H54 (cell line): ENCODE measurements at regions not wholly inside any gene's neighbourhood (a gene's known extent, or its start where the extent isn't known, plus 50 kb on each side); places are given as distances from the start of the nearest gene placed in this dataset.
A peak's percentile ranks its signal among the peaks of the same experiment; 100 is the strongest.
"Not testable (repeated sequence)": the region's sequence is repeated elsewhere in the genome, so short reads cannot be mapped to it uniquely, and the experiment has no call there.

ENCODE experiments used
- DNase-seq: peaks from one replicate; pipeline ENCODE4 v3.0.0; 2011; ENCODE audit warnings: low spot score, mixed read lengths; ENCODE audit not compliant: insufficient read length
- FAIRE-seq: peaks from 3 replicates; lab custom pipeline; 2011; peaks lifted over from hg19 to GRCh38; lab: Jason Lieb, UNC
- POLR2A ChIP-seq: IDR thresholded peaks from 2 replicates; pipeline ENCODE4 v1.6.1; 2011; ENCODE audit warnings: low read depth, mild to moderate bottlenecking, low read length

DNA sequence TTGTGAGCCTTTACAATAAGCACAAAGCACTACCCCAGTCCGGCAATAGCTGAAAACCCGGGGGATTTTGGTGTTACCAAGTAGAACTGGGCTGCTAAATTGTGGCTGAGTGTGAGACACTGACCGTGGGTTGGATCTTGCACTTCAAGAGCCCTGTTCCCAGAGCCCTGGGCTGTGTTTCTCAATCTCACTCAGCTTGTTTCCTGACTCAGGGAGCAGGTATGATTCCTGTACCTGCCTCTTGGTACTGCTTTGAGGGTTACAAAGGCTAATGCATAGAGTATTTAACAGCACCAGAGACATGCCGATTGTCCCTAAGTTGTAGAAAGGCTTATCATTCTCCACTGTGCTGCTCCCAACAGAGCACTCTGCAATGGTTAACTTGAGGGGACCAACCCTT is 134.6 kb downstream of the TEX36 start:
- TF ChIP-seq POLR2A: no peak
- no peak for FAIRE-seq

DNA sequence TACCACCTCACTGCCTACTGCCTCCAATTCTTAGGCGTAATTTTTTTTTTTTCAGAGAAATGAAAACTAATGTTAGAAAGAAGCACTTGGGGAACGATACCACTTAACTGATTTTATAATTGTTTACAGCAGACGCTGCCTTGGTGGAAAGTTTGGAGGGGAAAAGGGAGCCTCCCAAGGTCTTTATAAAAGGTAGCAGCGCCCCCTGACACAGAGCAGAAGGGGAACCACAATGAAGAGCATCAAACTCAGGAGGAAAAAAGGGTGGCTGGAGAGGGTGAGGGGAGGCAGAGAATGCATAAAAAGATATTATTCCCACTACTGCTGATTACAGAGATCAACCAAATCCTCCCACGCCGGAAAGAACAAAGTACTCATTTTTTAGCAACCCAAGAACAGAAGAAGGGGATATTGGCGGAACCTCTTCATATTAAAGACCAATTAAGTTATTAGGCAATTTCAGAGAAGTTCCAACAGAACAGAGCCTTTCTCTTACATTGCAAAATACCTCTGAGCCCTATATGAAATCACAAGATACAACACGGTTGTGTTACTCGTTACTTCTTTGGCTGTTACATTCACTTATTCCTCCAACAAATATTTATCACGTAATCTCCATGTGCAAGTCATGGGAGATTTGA is 135.8 kb downstream of the TEX36 start:
- DNase-seq: no peak
- no peak for TF ChIP-seq POLR2A
- no peak for FAIRE-seq

More for the DNA sequence above, 134.6 kb downstream of the TEX36 start:
- no peak for DNase-seq

DNA sequence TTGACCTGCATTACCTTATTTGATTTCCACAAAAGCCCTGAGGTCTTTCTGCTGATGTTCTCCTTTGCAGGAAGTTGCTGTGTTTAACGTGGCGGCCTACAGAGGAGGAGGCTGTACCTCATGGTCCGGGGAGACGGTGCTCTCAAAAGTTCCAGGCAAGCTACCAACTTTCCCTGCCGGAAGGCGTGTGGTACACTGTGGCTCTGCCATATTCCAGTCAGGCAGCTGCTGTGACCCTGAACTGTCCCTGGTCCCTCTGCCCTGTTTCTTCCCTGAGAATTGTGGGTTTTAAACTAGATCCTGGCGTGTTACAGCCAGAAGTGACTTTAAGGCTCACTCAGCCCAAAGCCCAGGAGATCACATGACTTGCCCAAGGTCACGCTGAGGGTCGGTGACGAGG is 139.2 kb downstream of the TEX36 start:
- no peak for TF ChIP-seq POLR2A
- FAIRE-seq: no peak
- DNase-seq: no peak

- DNase-seq (no peak), FAIRE-seq (no peak)
Observed at GRCh38 chr10:125538947-125539731, 143.8 kb downstream of the TEX36 start.

GRCh38 chr10:125536236-125536635 is 146.7 kb downstream of the TEX36 start:
- TF ChIP-seq POLR2A: no peak

More at GRCh38 chr10:125538947-125539731, 143.8 kb downstream of the TEX36 start:
- no peak for TF ChIP-seq POLR2A

DNA sequence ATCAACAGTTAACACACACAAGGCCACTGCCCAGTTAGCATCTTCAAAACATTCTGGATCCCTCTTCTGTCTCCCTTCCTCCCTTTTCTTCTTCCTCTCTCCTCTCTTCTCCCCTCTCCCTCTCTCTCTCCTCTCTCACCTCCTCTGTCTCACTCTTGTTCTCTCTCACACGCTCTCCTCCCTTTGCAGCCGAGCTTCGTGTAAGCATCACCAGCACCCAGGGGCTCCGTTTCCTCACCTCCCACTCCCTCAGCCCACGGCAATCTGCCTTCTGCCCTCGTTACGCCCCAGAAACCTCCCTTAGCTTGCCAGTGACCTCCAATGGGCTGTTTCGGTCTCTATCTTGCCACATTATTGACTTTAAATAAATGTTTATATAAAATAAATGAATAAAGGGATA is 147.4 kb downstream of the TEX36 start:
- TF ChIP-seq POLR2A: no peak

More at GRCh38 chr10:125536236-125536635, 146.7 kb downstream of the TEX36 start:
- DNase-seq (no peak), FAIRE-seq (no peak)

GRCh38 chr10:125534515-125534914 is 148.4 kb downstream of the TEX36 start:
- TF ChIP-seq POLR2A: no peak
- FAIRE-seq: no peak
- no peak for DNase-seq

More for the DNA sequence above, 147.4 kb downstream of the TEX36 start:
- no peak for FAIRE-seq
- no peak for DNase-seq

DNA sequence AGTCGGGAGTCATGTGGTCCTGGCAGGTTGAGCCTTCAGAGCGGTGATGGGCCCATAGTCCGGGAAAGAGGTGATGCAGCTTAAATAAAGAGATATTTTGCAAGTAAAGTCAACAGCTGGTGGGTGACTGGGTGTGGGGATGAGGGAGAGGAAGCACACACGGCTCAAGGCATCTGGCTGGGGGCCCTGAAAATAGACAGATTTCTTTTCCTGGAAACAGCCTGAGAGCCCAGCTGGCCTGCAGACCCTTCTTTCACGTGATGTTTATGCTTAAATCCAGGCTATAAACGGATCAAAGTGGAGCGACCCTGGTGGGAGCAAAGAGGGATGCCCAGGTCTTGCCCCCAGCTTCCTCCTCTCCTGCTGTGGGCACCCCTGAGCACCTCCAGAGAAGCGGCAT is 149.1 kb downstream of the TEX36 start:
- DNase-seq (no peak), FAIRE-seq (no peak)
- no peak for TF ChIP-seq POLR2A

DNA sequence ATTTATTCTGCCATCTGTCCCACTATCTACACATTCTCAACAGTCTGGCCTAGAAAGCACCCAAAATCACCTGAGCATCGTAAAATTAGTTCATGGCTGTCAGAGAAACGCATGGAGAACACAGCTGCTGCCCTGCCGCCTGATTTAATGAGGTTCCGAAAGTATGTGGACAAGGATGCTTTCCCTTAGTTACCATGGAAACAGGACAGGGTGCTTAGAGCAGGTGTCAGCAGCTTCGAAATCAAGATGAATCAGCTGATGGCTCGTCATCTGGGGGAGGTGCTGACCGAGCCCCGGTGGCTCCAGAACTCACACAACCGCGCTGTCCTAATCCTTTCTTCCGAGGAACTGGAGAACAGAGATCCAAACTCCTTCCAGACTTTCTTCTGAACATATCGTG is 151.5 kb downstream of the TEX36 start:
- FAIRE-seq (no peak), DNase-seq (no peak)
- TF ChIP-seq POLR2A: no peak

DNA sequence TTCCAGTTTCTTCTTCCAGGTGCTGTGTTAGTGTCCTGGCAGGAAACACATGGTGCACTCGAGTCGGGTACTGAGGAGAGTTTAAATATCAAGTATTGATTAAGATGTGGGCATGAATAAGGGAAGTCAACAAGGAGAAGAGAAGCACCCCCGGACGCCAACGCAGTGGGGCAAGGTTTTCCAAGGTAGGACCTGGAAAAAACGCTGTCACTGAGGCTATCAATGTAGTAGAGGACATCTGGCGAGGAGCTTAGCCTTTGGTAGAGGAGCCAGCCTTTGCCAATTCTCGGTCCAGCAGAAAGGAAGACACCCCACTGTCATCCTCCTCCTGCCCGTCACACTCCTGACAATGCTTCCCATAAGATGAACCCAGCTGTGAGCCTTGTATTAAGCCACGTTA is 159.6 kb downstream of the TEX36 start:
- FAIRE-seq (no peak), DNase-seq (no peak)
- TF ChIP-seq POLR2A: no peak

GRCh38 chr10:125521721-125522680 is 161.0 kb downstream of the TEX36 start:
- no peak for FAIRE-seq
- DNase-seq: peak; percentile 6
- no peak for TF ChIP-seq POLR2A

DNA sequence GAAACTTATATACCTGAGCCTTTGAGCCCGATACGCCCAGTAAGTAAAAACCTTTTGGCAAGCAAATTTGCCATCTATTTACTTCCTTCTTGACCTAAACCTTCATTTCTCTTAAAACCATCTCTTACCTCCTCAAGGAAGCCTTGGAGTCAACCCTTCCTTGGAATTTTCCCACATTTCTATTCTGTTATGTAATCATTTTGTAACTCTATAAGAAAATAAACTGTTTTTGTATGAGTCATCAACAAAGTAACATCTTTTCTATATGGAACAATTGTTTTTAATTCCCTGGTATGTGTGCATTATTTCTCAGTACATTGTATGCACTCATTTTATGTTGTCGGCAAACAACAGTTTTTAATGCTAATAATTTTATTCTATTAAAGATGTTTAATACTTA is 162.0 kb downstream of the TEX36 start:
- FAIRE-seq: no peak
- no peak for DNase-seq
- no peak for TF ChIP-seq POLR2A

DNA sequence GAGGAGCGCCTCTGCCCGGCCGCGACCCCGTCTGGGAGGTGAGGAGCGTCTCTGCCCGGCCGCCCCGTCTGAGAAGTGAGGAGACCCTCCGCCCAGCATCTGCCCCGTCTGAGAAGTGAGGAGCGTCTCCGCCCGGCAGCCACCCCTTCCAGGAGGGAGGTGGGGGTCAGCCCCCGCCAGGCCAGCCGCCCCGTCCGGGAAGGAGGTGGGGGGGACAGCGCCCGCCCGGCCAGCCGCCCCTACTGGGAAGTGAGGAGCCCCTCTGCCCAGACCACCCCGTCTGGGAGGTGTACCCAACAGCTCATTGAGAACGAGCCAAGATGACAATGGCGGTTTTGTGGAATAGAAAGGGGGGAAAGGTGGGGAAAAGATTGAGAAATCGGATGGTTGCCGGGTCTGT is 164.6 kb downstream of the TEX36 start:
- DNase-seq, FAIRE-seq: not testable (repeated sequence)

- FAIRE-seq (no peak), DNase-seq (no peak)
- TF ChIP-seq POLR2A: no peak
Observed at GRCh38 chr10:125515571-125515970, 167.4 kb downstream of the TEX36 start.
